CD4-positive, alpha-beta T cell treated with Interleukin-12 subunit alpha and Interleukin-12 subunit beta, for 1 hour (primary cell): ENCODE measurements at regions not wholly inside any gene's neighbourhood (a gene's known extent, or its start where the extent isn't known, plus 50 kb on each side); places are given as distances from the start of the nearest gene placed in this dataset.
"Not testable (repeated sequence)": the region's sequence is repeated elsewhere in the genome, so short reads cannot be mapped to it uniquely, and the experiment has no call there.

Source experiments
- DNase-seq: peaks from one replicate; pipeline ENCODE4 v3.0.0-alpha.2; 2020

- not testable (repeated sequence) for DNase-seq
Measured at GRCh38 chr4:49117951-49118350, 131.9 kb downstream of the CWH43 start.

- DNase-seq, result not testable (repeated sequence)
Measured at GRCh38 chr4:49118379-49119212, 132.5 kb downstream of the CWH43 start.

GRCh38 chr4:49119345-49119744 lies 133.3 kb downstream of the CWH43 start:
- DNase-seq, result not testable (repeated sequence)

- not testable (repeated sequence) for DNase-seq
Measured at GRCh38 chr4:49120042-49120779, 134.1 kb downstream of the CWH43 start.

GRCh38 chr4:49120804-49121203 lies 134.7 kb downstream of the CWH43 start:
- DNase-seq, result peak; percentile 22

GRCh38 chr4:49126443-49126842 lies 140.4 kb downstream of the CWH43 start:
- DNase-seq, result not testable (repeated sequence)

GRCh38 chr4:49126858-49127257 lies 140.8 kb downstream of the CWH43 start:
- DNase-seq, result not testable (repeated sequence)

GRCh38 chr4:49129385-49129784 lies 143.3 kb downstream of the CWH43 start:
- DNase-seq, result not testable (repeated sequence)

GRCh38 chr4:49129870-49130269 lies 143.8 kb downstream of the CWH43 start:
- DNase-seq, result not testable (repeated sequence)

GRCh38 chr4:49130724-49131123 lies 144.6 kb downstream of the CWH43 start:
- DNase-seq, result not testable (repeated sequence)

GRCh38 chr4:49137043-49137442 lies 151.0 kb downstream of the CWH43 start:
- not testable (repeated sequence) for DNase-seq

- not testable (repeated sequence) for DNase-seq
Measured at GRCh38 chr4:49137961-49138360, 151.9 kb downstream of the CWH43 start.

GRCh38 chr4:49138818-49139217 lies 152.7 kb downstream of the CWH43 start:
- DNase-seq, result not testable (repeated sequence)

- DNase-seq, result not testable (repeated sequence)
Measured at GRCh38 chr4:49139513-49139912, 153.4 kb downstream of the CWH43 start.

- DNase-seq, result not testable (repeated sequence)
Measured at GRCh38 chr4:49140351-49140750, 154.3 kb downstream of the CWH43 start.

GRCh38 chr4:49141955-49142354 lies 155.9 kb downstream of the CWH43 start:
- not testable (repeated sequence) for DNase-seq

- DNase-seq, result not testable (repeated sequence)
Measured at GRCh38 chr4:49147143-49147542, 161.1 kb downstream of the CWH43 start.

GRCh38 chr4:49147596-49147995 lies 161.5 kb downstream of the CWH43 start:
- not testable (repeated sequence) for DNase-seq

GRCh38 chr4:49149006-49149975 lies 163.2 kb downstream of the CWH43 start:
- not testable (repeated sequence) for DNase-seq

- not testable (repeated sequence) for DNase-seq
Measured at GRCh38 chr4:49150351-49151083, 164.4 kb downstream of the CWH43 start.

GRCh38 chr4:49153011-49153410 lies 166.9 kb downstream of the CWH43 start:
- DNase-seq, result not testable (repeated sequence)
